HepG2 (cell line): ENCODE measurements at regions not wholly inside any gene's neighbourhood (a gene's known extent, or its start where the extent isn't known, plus 50 kb on each side); places are given as distances from the start of the nearest gene placed in this dataset.

Experiments used
- ETV5 ChIP-seq: IDR thresholded peaks from 2 replicates; pipeline ENCODE4 v1.6.1; 2018; ENCODE audit warnings: missing biosample characterization, missing genetic modification reagents, inconsistent platforms, borderline replicate concordance
- HOXA7 ChIP-seq: sonication (generic); formaldehyde crosslinking; IDR thresholded peaks from 2 replicates; pipeline ENCODE4 v1.8.1; 2022; ENCODE audit warnings: mild to moderate bottlenecking, missing genetic modification reagents, moderate library complexity
- JUND ChIP-seq: sonication (generic); formaldehyde crosslinking; IDR thresholded peaks from 2 replicates; pipeline ENCODE4 v1.8.0; 2022; ENCODE audit warnings: mild to moderate bottlenecking, missing genetic modification reagents
- NFE2L1 ChIP-seq: sonication (generic); formaldehyde crosslinking; IDR thresholded peaks from 2 replicates; pipeline ENCODE4 v1.4.0; 2020; ENCODE audit warnings: missing genetic modification reagents, mild to moderate bottlenecking, borderline replicate concordance
- NPAS2 ChIP-seq: sonication (generic); formaldehyde crosslinking; IDR thresholded peaks from 2 replicates; pipeline ENCODE4 v1.8.0; 2022; ENCODE audit warnings: mild to moderate bottlenecking, missing genetic modification reagents, borderline replicate concordance
- POLR2AphosphoS5 ChIP-seq: IDR thresholded peaks from 2 replicates; pipeline ENCODE4 v1.6.1; 2012; ENCODE audit warnings: low read depth, low read length
- RCOR2 ChIP-seq: IDR thresholded peaks from 2 replicates; pipeline ENCODE4 v1.6.1; 2016; ENCODE audit warnings: missing biosample characterization, missing genetic modification reagents
- RNF2 ChIP-seq: fragments of 450-650 bp; conservative IDR thresholded peaks from 2 replicates; pipeline ENCODE4 v1.6.1; 2016; ENCODE audit warnings: low read depth
- SRSF9 ChIP-seq: fragments of 200-400 bp; formaldehyde crosslinking; IDR thresholded peaks from 2 replicates; pipeline ENCODE4 v1.6.1; 2018; ENCODE audit warnings: borderline replicate concordance, mild to moderate bottlenecking, low read depth, low read length; ENCODE audit not compliant: insufficient read depth, poor library complexity, severe bottlenecking
- ZNF30 ChIP-seq: sonication (generic); formaldehyde crosslinking; IDR thresholded peaks from 2 replicates; pipeline ENCODE4 v1.5.0; 2020; ENCODE audit warnings: mild to moderate bottlenecking, missing genetic modification reagents
- ZNF44 ChIP-seq: sonication (generic); formaldehyde crosslinking; IDR thresholded peaks from 2 replicates; pipeline ENCODE4 v1.5.1; 2020; ENCODE audit warnings: mild to moderate bottlenecking, missing genetic modification reagents
- TF ChIP-seq, protein P1 (sequence below): sonication (generic); formaldehyde crosslinking; IDR thresholded peaks from 2 replicates; pipeline ENCODE4 v1.4.0; 2020; ENCODE audit warnings: missing genetic modification reagents
- TF ChIP-seq, protein P2 (sequence below): sonication (generic); formaldehyde crosslinking; IDR thresholded peaks from one replicate; pipeline ENCODE4 v1.5.1; 2020; ENCODE audit warnings: mild to moderate bottlenecking, missing genetic modification reagents; ENCODE audit errors: not compliant biosample characterization

DNA sequence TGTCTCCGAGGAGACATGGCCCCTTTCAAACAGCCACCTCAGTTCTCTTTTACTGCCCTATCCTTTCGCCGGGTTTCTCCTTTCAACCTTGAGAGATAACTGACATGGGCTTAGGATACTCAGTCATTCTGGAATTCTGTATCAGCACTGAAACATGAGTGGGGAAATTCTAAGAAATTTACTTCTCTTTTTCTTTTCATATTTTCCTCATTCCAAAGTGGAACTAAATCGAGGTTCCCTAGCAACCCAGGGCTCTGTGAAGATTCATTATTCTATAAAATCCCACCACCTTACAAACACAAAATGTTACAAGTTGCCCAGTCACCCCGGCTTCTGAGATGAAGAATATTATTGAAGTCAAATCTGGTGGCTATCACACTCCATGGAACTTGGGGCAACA lies 319.2 kb downstream of the ENC1 start:
- no peak for TF ChIP-seq HOXA7 (CRISPR knock-in tag)
- TF ChIP-seq ZNF30 (CRISPR knock-in tag), result no peak
- no peak for TF ChIP-seq RCOR2 (CRISPR knock-in tag)
- no peak for TF ChIP-seq ETV5 (CRISPR knock-in tag)
- TF ChIP-seq SRSF9, result no peak
- TF ChIP-seq ZNF44 (CRISPR knock-in tag), result no peak
- no peak for TF ChIP-seq RNF2
- TF ChIP-seq, protein P1, sequence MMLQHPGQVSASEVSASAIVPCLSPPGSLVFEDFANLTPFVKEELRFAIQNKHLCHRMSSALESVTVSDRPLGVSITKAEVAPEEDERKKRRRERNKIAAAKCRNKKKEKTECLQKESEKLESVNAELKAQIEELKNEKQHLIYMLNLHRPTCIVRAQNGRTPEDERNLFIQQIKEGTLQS (CRISPR knock-in tag), result no peak
- TF ChIP-seq, protein P2, sequence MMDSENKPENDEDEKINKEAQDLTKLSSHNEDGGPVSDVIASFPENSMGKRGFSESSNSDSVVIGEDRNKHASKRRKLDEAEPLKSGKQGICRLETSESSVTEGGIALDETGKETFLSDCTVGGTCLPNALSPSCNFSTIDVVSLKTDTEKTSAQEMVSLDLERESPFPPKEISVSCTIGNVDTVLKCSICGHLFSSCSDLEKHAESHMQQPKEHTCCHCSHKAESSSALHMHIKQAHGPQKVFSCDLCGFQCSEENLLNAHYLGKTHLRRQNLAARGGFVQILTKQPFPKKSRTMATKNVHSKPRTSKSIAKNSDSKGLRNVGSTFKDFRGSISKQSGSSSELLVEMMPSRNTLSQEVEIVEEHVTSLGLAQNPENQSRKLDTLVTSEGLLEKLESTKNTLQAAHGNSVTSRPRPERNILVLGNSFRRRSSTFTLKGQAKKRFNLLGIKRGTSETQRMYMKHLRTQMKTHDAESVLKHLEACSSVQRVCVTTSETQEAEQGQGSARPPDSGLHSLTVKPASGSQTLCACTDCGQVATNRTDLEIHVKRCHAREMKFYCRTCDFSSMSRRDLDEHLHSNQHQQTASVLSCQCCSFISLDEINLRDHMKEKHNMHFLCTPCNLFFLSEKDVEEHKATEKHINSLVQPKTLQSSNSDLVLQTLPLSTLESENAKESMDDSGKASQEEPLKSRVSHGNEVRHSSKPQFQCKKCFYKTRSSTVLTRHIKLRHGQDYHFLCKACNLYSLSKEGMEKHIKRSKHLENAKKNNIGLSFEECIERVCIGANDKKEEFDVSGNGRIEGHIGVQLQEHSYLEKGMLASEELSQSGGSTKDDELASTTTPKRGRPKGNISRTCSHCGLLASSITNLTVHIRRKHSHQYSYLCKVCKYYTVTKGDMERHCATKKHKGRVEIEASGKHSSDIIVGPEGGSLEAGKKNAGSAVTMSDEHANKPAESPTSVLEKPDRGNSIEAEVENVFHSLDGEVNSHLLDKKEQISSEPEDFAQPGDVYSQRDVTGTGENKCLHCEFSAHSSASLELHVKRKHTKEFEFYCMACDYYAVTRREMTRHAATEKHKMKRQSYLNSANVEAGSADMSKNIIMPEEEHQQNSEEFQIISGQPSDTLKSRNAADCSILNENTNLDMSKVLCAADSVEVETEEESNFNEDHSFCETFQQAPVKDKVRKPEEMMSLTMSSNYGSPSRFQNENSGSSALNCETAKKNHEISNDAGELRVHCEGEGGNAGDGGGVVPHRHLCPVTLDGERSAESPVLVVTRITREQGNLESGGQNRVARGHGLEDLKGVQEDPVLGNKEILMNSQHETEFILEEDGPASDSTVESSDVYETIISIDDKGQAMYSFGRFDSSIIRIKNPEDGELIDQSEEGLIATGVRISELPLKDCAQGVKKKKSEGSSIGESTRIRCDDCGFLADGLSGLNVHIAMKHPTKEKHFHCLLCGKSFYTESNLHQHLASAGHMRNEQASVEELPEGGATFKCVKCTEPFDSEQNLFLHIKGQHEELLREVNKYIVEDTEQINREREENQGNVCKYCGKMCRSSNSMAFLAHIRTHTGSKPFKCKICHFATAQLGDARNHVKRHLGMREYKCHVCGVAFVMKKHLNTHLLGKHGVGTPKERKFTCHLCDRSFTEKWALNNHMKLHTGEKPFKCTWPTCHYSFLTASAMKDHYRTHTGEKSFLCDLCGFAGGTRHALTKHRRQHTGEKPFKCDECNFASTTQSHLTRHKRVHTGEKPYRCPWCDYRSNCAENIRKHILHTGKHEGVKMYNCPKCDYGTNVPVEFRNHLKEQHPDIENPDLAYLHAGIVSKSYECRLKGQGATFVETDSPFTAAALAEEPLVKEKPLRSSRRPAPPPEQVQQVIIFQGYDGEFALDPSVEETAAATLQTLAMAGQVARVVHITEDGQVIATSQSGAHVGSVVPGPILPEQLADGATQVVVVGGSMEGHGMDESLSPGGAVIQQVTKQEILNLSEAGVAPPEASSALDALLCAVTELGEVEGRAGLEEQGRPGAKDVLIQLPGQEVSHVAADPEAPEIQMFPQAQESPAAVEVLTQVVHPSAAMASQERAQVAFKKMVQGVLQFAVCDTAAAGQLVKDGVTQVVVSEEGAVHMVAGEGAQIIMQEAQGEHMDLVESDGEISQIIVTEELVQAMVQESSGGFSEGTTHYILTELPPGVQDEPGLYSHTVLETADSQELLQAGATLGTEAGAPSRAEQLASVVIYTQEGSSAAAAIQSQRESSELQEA (CRISPR knock-in tag), result no peak
- no peak for TF ChIP-seq JUND (CRISPR knock-in tag)
- no peak for TF ChIP-seq POLR2AphosphoS5
- no peak for TF ChIP-seq NFE2L1 (CRISPR knock-in tag)
- no peak for TF ChIP-seq NPAS2
